Brain microvascular endothelial cell (primary cell): ENCODE measurements at regions not wholly inside any gene's neighbourhood (a gene's known extent, or its start where the extent isn't known, plus 50 kb on each side); places are given as distances from the start of the nearest gene placed in this dataset.

Source experiments
- DNase-seq: peaks from one replicate; pipeline ENCODE4 v3.0.0-alpha.2; 2020
- H3K27ac ChIP-seq: fragments of 250-450 bp; sonication (Bioruptor Pico); 2 replicates; pipeline ENCODE4 v1.5.1; 2020; ENCODE audit warnings: mild to moderate bottlenecking, moderate library complexity
- H3K27me3 ChIP-seq: fragments of 250-450 bp; sonication (Bioruptor Pico); replicated peaks from 2 replicates; pipeline ENCODE4 v1.5.1; 2020; ENCODE audit warnings: mild to moderate bottlenecking
- H3K36me3 ChIP-seq: fragments of 250-450 bp; sonication (Bioruptor Pico); replicated peaks from 2 replicates; pipeline ENCODE4 v1.5.1; 2020; ENCODE audit warnings: mild to moderate bottlenecking
- H3K4me3 ChIP-seq: 2 replicates; pipeline ENCODE4 v1.5.1; 2011; ENCODE audit warnings: low read depth, mild to moderate bottlenecking, control low read depth, low read length, moderate library complexity
- CTCF ChIP-seq: IDR thresholded peaks from 2 replicates; pipeline ENCODE4 v1.5.1; 2011; ENCODE audit warnings: low read depth, mild to moderate bottlenecking, moderate library complexity, low read length, control low read depth, inconsistent platforms; ENCODE audit errors: missing control alignments
- in situ Hi-C: cut with HindIII; loops from 2 replicates; pipeline ENCODE4 v1.10.0; 2017; ENCODE audit warnings: low sequenced_read_pairs, low pct_ligation_motif_present

GRCh38 chr12:98397323-98398105 is 117.9 kb upstream of the TMPO start:
- in situ Hi-C loops, result no loop called here
- no peak overlapping the region for H3K27ac ChIP-seq

GRCh38 chr12:98399532-98399931 is 115.9 kb upstream of the TMPO start:
- no peaks in the 10 kb centered on the region for H3K27me3 ChIP-seq
- in situ Hi-C loops, result no loop called here
- peak overlapping the region; percentile 37 for H3K27ac ChIP-seq
- no peak overlapping the region for H3K4me3 ChIP-seq
- peak; percentile 90 for DNase-seq
- no peaks in the 10 kb centered on the region for H3K36me3 ChIP-seq
- TF ChIP-seq CTCF, result no peak

More at GRCh38 chr12:98397323-98398105, 117.9 kb upstream of the TMPO start:
- TF ChIP-seq CTCF, result peak; percentile 90
- Histone ChIP-seq H3K36me3 (no peaks in the 10 kb centered on the region), H3K27me3 (no peaks in the 10 kb centered on the region), H3K4me3 (peak overlapping the region; percentile 51)
- peak; percentile 78 for DNase-seq

GRCh38 chr12:98401427-98401826 is 114.0 kb upstream of the TMPO start:
- no peak overlapping the region for H3K27ac ChIP-seq
- H3K27me3 ChIP-seq, result no peaks in the 10 kb centered on the region
- DNase-seq, result no peak
- TF ChIP-seq CTCF, result no peak
- no peaks in the 10 kb centered on the region for H3K36me3 ChIP-seq
- no peak overlapping the region for H3K4me3 ChIP-seq
- in situ Hi-C loops, result no loop called here

GRCh38 chr12:98402091-98402490 is 113.3 kb upstream of the TMPO start:
- no peak for TF ChIP-seq CTCF
- no peaks in the 10 kb centered on the region for H3K36me3 ChIP-seq
- H3K27me3 ChIP-seq, result no peaks in the 10 kb centered on the region
- no peak overlapping the region for H3K4me3 ChIP-seq
- no peak overlapping the region for H3K27ac ChIP-seq
- no peak for DNase-seq
- in situ Hi-C loops, result no loop called here

- in situ Hi-C loops, result no loop called here
- no peak for DNase-seq
- no peaks in the 10 kb centered on the region for H3K36me3 ChIP-seq
- H3K27ac ChIP-seq, result no peak overlapping the region
- no peaks in the 10 kb centered on the region for H3K27me3 ChIP-seq
- no peak overlapping the region for H3K4me3 ChIP-seq
- no peak for TF ChIP-seq CTCF
Observed at GRCh38 chr12:98402671-98403070, 112.7 kb upstream of the TMPO start.

GRCh38 chr12:98403385-98403784 is 112.0 kb upstream of the TMPO start:
- Histone ChIP-seq H3K27ac (no peak overlapping the region), H3K4me3 (no peak overlapping the region), H3K36me3 (no peaks in the 10 kb centered on the region), H3K27me3 (no peaks in the 10 kb centered on the region)
- no peak for TF ChIP-seq CTCF
- in situ Hi-C loops, result no loop called here
- no peak for DNase-seq
